PFSK-1 (cell line): ENCODE measurements at regions not wholly inside any gene's neighbourhood (a gene's known extent, or its start where the extent isn't known, plus 50 kb on each side); places are given as distances from the start of the nearest gene placed in this dataset.

Source experiments
- FOXP2 ChIP-seq: optimal IDR thresholded peaks from 2 replicates; pipeline ENCODE3; 2011; ENCODE audit warnings: borderline replicate concordance, control low read depth, inconsistent platforms; ENCODE audit not compliant: insufficient read depth; ENCODE audit errors: extremely low read length, extremely low read depth
- POLR2AphosphoS5 ChIP-seq: IDR thresholded peaks from 2 replicates; pipeline ENCODE4 v1.6.1; 2012; ENCODE audit warnings: low read depth, mild to moderate bottlenecking, control low read depth, low read length, moderate library complexity
- REST ChIP-seq, 2 experiments: IDR thresholded peaks; 2 replicates each; pipeline versions ENCODE4 v1.6.1 to v1.8.0; 2011 to 2012; ENCODE audit warnings: low read depth in 2 of 2, low read length in 2 of 2, control low read depth in 1 of 2, inconsistent platforms in 1 of 2, mild to moderate bottlenecking in 1 of 2, moderate library complexity in 1 of 2; ENCODE audit not compliant: insufficient read depth in 1 of 2
- SIN3A ChIP-seq: IDR thresholded peaks from 2 replicates; pipeline ENCODE4 v1.6.1; 2012; ENCODE audit warnings: mild to moderate bottlenecking, low read length, moderate library complexity, borderline replicate concordance; ENCODE audit not compliant: insufficient read depth
- TAF1 ChIP-seq: IDR thresholded peaks from 2 replicates; pipeline ENCODE4 v1.6.1; 2012; ENCODE audit warnings: low read length, control low read depth, borderline replicate concordance; ENCODE audit not compliant: insufficient read depth

- no peak for TF ChIP-seq REST (IDR thresholded peaks at IDR 0.05; ENCODE audit: insufficient read depth in 1 of 2, low read depth in 2 of 2, low read length in 2 of 2)
- no peak for TF ChIP-seq FOXP2
- TF ChIP-seq TAF1, result no peak
- no peak for TF ChIP-seq SIN3A
- TF ChIP-seq POLR2AphosphoS5, result no peak
These were observed 193.9 kb downstream of the TLE3 start for GRCh38 chr15:69903470-69904469.

- no peak for TF ChIP-seq REST (IDR thresholded peaks at IDR 0.05; ENCODE audit: insufficient read depth in 1 of 2, low read depth in 2 of 2, low read length in 2 of 2)
- TF ChIP-seq FOXP2, result no peak
- TF ChIP-seq POLR2AphosphoS5, result no peak
These were observed 191.2 kb downstream of the TLE3 start for GRCh38 chr15:69906256-69907185.

- TF ChIP-seq FOXP2, result no peak
- TF ChIP-seq TAF1, result no peak
- no peak for TF ChIP-seq SIN3A
- TF ChIP-seq POLR2AphosphoS5, result no peak
- TF ChIP-seq REST (IDR thresholded peaks at IDR 0.05; ENCODE audit: insufficient read depth in 1 of 2, low read depth in 2 of 2, low read length in 2 of 2), result no peak
These were observed 189.7 kb downstream of the TLE3 start for GRCh38 chr15:69908060-69908459.

- TF ChIP-seq FOXP2 (no peak), POLR2AphosphoS5 (no peak), REST (IDR thresholded peaks at IDR 0.05; ENCODE audit: insufficient read depth in 1 of 2, low read depth in 2 of 2, low read length in 2 of 2) (no peak), SIN3A (no peak), TAF1 (no peak)
These were observed 188.9 kb downstream of the TLE3 start for GRCh38 chr15:69908590-69909420.
